Stomach (tissue), 4 donors: ENCODE measurements at regions not wholly inside any gene's neighbourhood (a gene's known extent, or its start where the extent isn't known, plus 50 kb on each side); places are given as distances from the start of the nearest gene placed in this dataset.

Experiments
- EP300 ChIP-seq: sonication (generic); formaldehyde crosslinking; IDR thresholded peaks from one replicate; pipeline ENCODE4 v1.6.1; 2017; ENCODE audit warnings: antibody characterized with exemption
- POLR2A ChIP-seq, 4 donors: fragments of 450-650 bp; IDR thresholded peaks; one replicate each; pipeline ENCODE4 v1.6.1; 2016; ENCODE audit warnings: antibody characterized with exemption in 4 of 4, control low read depth in 2 of 4, mild to moderate bottlenecking in 1 of 4, moderate library complexity in 1 of 4
- POLR2AphosphoS5 ChIP-seq, 3 donors: sonication (generic); formaldehyde crosslinking; IDR thresholded peaks; one replicate each; pipeline ENCODE4 v1.6.1; 2016; ENCODE audit warnings: antibody characterized with exemption in 3 of 3
- TF ChIP-seq, protein P1 (sequence below), 7 experiments: fragments of 450-650 bp in 4 of 7; fragments of 200-600 bp in 3 of 7; sonication (generic) in 3 of 7; IDR thresholded peaks; one replicate each; pipeline ENCODE4 v1.5.1; 2016 to 2019; ENCODE audit warnings: antibody characterized with exemption in 7 of 7, control low read depth in 2 of 7, mild to moderate bottlenecking in 1 of 7

DNA sequence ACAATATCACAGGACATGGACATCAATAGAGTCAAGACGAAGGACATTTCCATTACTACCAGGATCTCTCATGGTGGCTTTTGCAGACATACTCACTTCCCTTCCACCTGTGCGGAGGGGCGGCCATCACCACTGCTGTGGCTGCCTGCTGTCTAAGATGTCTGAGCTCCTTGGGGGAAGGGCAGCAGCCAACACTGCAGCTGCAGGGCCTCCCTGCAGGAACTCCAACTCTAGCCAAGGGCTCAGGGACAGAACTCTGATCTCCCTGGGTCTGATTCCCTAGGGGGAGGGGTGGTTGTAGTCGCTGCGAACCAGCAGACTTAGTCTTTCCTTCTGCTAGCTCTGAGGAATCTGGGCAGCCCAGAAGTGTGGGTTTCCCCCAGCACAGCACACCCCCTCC lies 78.9 kb upstream of the ANKRD10 start:
- TF ChIP-seq, protein P1, sequence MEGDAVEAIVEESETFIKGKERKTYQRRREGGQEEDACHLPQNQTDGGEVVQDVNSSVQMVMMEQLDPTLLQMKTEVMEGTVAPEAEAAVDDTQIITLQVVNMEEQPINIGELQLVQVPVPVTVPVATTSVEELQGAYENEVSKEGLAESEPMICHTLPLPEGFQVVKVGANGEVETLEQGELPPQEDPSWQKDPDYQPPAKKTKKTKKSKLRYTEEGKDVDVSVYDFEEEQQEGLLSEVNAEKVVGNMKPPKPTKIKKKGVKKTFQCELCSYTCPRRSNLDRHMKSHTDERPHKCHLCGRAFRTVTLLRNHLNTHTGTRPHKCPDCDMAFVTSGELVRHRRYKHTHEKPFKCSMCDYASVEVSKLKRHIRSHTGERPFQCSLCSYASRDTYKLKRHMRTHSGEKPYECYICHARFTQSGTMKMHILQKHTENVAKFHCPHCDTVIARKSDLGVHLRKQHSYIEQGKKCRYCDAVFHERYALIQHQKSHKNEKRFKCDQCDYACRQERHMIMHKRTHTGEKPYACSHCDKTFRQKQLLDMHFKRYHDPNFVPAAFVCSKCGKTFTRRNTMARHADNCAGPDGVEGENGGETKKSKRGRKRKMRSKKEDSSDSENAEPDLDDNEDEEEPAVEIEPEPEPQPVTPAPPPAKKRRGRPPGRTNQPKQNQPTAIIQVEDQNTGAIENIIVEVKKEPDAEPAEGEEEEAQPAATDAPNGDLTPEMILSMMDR (IDR thresholded peaks at IDR 0.05), result no peak
- TF ChIP-seq POLR2A (IDR thresholded peaks at IDR 0.05), result no peak
- TF ChIP-seq POLR2AphosphoS5 (IDR thresholded peaks at IDR 0.05), result no peak
- no peak for TF ChIP-seq EP300
